Fibroblast of skin of back (primary cell): ENCODE measurements at regions not wholly inside any gene's neighbourhood (a gene's known extent, or its start where the extent isn't known, plus 50 kb on each side); places are given as distances from the start of the nearest gene placed in this dataset.
"Not testable (repeated sequence)": the region's sequence is repeated elsewhere in the genome, so short reads cannot be mapped to it uniquely, and the experiment has no call there.

Experiments used
- DNase-seq: peaks from one replicate; pipeline ENCODE4 v3.0.0-alpha.2; 2013

DNA sequence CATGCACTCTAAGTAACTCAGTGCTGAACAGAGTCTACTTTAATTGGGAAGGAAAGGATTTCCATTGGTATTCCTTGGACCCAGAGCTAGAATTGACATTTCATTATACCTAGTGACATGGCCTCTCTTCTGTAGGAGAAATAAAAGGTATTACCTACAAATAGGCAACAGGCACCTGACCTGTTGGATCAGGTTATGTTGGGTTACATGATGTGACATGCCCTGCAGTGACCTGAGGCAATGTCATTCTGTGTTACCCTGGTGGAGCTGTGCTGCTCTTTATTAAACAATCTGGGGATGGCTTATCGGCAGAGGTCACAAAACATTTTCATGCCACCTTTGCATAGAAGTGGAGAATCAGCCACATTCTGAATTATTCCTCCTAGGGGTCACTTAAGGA is 427.7 kb downstream of the MDFIC start:
- DNase-seq: no peak

DNA sequence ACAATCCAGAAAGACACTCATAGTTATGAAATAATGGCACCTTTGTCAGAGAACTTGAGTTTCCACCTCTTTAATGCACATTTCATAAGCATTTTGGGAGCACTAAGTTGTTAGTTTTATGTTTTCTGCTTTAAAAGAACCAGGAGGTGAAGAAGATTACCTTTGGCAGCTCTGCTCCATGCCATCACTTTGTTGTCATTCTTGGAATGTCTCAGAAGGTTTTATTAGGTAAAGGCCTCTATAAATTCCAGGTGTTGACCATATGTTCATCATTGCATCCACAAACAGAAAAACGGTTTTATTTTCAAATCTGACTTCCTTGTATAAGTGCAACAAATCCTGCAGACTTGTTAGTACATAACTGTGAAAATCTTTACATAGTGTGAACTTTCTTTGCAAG is 424.8 kb downstream of the MDFIC start:
- DNase-seq: no peak

DNA sequence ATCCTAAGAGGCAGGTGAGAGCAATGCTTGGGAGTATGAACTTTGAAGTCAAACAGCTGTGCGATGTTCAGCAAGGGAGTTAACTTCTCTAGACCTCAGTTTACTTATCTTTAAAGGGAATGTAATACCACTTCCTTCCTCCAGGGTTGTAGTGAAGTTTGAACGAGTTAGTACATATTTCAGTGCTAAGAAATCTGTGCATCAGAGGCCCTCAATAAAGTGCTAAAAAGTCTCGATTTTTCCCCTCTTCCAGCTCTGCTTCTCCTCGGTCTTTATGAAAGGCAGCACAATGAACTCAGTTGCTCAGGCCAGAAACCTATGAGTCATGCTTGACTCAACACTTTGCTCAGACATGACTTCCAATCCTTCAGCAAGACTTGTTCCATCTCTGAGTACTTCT is 418.9 kb downstream of the MDFIC start:
- peak; percentile 81 for DNase-seq

DNA sequence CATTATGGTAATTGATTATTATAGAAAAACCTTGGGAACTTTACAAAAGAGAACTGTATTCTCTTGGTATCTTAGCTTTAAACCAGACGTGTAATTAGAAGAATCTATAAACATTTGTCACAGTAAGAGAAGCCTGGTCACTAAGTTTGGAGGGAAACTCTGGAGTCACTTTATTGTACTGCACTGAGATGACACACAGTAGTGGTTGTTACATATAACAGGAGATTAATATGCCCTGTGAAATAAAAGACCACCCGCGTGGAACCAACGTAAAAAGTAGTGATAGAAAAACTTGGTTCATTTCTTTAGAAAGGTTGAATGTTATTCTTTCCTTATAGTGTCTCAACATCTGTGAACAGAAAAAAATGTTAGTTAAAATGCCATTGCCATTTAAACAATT is 416.1 kb downstream of the MDFIC start:
- DNase-seq: no peak

DNA sequence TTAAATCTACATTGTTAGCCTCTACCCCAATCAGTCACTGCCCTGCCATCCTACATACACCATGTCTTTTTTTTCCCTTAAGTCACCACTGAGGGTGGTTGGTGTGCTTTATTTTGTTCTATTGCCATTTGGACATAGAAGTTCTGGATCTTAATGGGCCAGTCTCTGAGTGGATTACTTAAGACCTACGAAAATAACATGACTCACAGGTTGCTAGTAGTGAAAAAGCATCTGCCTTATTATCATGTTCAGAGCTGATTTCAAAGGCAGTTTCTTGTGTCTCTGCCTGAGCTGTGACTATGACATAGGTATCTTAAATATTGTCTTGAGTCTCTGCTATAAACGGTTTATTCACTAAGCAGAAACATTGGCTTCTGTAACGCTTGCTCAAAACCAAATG is 410.8 kb downstream of the MDFIC start:
- no peak for DNase-seq

DNA sequence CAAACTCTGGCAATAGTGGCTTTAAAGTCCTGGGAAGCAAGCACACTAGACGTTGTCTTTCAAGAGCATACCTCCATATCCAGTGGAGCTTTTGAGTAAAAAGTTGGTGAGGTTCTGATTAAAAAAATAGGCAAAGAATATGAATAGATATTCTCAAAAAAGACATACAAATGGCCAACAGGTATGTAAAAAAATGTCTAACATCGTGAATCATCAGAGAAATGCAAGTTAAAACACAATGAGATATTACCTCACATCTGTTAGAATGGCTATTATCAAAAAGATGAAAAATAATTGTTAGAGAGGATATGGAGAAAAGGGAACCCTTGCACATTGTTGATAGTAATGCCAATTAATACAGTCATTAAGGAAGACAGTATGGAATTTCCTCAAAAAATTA is 407.1 kb downstream of the MDFIC start:
- no peak for DNase-seq

DNA sequence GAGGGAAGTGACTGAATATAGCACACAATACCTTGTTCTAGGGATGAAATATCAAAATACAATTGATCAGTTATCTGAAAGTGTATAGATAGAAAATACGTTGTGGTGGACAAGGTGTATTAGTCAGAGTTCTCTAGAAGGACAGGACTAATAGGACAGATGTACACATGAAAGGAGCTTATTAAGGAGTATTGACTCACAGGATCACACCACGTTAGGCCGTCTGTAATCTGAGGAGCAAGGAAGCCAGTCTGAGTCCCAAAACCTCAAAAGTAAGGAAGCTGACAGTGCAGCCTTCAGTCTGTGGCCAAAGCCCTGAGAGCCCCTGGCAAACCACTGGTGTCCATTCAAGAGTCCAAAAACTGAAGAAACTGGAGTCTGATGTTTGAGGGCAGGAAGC is 406.1 kb downstream of the MDFIC start:
- DNase-seq: no peak

DNA sequence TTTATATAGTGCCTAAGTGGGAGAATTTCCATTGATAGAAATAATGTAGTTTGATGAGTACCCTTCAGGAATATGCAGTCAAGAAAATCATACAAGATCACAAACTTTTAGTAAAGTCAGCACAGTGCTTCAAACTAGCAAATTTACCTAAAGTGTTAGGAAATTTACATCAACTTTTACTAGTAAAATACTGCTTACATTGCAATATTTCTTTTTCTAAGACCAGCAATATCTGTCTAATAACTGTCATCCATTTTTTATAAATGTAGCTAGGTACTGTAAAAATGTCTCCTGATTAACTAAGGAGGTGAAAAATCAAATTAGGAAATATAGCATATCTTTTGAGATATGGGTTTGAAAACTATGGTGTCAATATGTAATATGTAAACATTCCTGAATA is 405.4 kb downstream of the MDFIC start:
- no peak for DNase-seq

DNA sequence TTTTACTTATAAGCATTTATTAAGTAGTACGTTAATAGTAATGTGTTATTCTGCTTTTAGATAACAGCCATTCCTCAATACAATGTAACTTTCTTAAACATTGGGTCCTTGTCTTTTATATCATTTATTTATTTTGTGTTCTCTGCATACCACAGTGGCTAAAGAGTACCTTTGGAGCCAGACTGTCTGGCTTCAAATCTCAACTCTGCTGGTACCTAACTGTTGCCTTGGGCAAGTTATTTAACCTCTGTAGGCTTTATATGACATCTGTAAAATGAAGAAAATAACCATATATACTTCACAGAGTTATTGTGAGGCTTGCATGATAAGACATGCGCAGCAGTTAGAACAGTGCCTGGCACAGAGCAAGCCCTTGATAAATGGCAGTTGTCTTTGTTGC is 397.6 kb downstream of the MDFIC start:
- DNase-seq: no peak

DNA sequence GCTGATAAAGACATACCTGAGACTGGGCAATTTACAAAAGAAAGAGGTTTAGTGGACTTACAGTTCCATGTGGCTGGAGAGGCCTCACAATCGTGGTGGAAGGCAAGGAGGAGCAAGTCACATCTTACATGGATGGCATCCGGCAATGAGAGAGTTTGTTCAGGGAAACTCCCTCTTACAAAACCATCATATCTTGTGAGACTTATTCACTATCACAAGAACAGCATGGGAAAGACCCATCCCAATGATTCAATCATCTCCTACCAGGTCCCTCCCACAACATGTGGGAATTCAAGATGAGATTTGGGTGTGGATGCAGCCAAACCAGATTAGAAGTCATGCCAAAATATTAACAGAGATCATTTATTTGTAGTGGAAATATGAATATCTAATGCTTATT is 388.4 kb downstream of the MDFIC start:
- not testable (repeated sequence) for DNase-seq

DNA sequence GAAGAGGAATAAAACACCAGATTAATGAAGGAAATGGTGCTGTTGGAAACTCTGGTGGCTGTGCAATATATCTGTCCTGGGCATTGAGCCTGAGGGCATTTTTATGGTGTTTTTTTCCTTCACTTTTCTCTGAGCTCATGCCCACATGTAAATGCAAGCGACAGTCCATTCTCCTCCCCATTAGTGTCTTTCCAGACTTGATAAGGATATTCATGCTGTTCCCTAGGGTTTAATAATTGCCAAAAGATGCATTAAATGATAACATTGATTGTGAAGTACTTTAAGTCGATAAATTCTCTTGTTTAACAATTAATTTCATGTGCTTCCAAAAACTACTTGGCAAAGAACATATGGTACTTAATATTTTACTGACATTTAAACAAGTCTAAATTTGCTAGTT is 384.7 kb downstream of the MDFIC start:
- DNase-seq: no peak

DNA sequence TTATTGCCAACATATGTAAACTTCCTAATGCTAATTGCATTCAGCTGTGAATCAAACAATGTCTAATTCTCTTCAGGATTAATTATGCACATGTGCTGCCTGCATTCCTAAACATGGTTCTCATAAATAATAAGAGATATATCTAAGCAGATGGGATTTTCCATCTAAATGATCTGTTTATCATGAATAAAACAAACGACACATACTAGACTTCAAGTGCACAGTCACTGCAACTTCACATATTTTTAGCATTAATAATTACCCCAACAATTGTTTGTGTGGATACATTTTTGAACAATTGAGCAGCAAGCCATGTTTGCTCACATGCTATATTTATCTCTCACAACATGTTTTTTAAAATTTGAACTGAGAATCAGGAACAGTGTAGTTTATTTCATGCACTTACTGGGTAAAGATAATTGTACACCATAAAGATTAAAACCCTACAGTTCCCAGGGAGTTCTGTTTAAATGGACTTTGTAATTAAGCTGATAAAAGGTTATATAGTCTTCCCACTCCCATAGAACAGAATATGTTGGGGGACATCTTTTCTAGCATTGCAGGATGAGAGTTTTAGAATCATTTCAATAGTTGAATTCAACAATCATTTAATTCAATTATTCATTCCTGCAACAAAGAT is 378.5 kb downstream of the MDFIC start:
- peak; percentile 58 for DNase-seq

DNA sequence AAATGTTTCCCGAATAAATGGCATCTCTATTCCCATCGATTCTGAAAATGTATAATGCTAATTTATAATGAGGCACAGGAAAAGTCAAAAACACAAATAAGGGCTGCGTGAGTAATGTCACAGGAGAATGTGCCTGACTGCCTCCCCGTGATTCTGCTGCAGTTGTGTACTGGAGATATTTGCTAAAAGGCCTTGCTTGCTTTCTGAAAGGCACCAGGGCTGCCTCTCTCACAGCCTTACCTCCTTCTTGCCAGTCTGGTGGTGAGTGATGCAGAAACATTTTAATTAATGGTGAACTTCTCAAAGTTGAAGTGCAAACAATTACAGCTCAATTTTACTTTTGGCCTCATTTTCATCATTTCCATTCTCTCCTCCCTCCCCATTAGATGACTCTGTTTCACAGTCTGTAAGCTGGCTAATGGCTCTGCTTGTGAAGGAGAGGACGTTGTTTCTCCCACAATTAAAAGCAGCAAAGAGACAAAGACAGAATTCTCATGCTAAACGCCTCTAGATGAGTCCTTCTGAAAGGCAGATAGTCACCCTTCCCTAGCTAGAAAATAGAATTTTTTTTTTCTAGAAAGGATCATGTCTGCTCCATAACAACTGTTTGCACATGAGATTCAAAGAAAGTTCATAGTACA is 377.6 kb downstream of the MDFIC start:
- no peak for DNase-seq

DNA sequence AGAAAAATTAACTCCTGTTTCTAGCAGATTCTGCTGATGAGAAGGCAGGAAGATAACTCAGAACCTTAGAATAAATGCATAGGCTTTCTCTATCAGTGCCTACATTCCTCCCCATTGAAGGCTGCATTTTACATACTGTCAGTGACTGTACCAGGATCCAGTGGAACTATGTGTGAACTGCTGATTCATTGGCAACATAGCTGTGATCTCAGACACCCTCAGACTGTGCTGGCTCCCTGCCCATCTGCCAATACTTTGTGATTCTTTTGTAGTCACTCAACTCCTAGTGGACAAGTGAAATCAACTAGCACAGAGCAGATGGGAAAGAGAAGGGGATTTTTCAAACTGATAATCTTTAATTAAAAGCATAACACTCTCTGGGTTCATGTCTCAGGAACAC is 375.8 kb downstream of the MDFIC start:
- peak; percentile 96 for DNase-seq

DNA sequence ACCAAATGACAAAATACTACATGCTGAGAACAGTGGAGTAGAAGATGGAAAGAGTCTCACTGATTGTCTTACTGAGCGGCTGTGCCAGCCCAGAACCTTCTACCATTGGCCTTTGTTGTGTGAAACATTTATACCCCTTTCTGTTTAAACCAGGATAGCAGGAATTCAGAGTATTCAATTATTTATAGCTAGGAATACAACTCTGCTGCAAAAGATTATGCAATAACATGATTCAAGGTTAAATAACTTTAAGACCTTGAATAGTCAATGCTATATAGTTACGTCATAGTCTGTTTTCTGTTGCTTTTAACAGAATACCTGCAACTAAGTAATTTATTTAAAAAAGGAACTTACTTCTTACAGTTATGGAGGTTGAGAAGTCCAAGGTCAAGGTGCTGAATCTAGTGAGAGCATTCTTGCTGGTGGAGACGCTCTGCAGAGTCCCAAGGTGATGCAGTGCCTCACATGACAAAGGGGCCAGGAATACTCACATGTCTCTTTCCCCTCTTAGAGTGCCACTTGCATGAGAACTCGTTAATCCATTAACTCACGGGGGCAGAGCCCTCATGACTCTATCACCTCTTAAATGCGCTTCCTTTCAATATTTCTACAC is 371.8 kb downstream of the MDFIC start:
- peak; percentile 12 for DNase-seq

DNA sequence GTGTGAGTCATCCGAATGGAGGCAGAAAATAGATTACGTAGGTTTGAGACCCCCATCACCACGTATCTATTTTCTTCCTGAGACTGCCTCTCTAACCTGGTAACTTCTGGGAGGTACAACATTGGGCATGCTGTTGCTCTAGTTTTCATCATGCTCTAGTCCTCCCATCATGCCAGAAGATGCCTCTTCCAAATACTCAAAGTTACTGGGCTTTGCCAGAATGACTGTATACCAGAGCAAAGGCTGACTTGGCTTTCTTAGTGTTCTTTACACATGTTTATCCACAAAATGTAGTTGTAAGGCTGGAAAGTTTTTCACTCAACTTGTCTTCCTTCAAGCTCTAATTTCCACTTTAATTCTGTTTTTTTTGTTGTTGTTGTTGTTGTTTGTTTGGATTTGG is 370.5 kb downstream of the MDFIC start:
- DNase-seq: no peak

DNA sequence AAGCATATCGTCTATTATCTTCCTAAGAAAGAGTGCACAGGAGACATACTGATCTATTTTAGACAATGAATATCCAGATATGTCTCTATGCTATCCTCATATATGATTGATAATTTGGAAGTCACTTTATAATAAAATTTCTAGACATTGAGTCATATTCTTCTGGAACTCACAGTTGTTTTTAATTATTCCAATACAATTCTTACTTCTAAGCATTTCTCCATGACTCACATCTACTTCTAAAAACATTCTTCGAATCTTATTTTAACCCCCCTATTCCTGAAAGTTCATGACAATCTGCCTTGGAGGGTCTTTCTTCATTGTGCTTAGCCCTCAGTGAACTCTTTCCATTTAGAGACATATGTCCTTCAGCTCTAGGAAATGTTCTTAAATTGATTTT is 368.1 kb downstream of the MDFIC start:
- peak; percentile 86 for DNase-seq

DNA sequence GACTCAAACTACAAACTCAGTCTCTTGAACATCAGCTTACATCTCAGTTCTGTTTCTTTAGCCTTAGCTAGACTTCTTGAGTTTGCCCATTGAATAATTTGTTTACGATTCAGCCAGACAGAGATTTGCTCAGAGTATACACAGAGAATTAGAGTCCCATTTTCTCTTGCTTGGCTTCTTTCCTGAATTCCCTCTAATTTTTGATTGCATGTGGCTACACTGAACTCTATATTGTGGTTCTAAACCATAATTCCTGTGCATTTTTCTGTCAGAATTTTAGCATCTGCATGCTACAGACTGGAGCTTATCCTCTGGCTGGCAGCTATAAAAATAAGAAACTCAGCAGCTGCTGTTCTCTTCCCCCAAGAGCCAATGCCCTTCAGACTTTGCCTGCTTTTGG is 354.9 kb downstream of the MDFIC start:
- DNase-seq: no peak

DNA sequence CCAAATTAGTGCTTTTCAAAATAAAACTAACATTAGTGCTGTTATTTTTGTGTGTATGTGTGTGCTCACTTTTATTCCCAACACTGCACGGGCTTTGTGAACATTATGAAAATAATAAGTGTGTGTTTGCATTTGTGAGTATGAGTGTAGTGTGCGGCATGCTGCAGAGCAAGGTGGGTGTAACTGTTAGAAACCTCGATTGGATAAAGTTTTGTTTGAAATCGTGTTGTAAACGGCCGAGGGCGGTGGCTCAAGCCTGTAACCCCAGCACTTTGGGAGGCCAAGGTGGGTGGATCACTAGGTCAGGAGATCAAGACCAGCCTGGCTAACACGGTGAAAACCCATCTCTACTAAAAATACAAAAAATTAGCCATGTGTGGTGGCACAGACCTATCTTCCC is 352.0 kb downstream of the MDFIC start:
- not testable (repeated sequence) for DNase-seq

DNA sequence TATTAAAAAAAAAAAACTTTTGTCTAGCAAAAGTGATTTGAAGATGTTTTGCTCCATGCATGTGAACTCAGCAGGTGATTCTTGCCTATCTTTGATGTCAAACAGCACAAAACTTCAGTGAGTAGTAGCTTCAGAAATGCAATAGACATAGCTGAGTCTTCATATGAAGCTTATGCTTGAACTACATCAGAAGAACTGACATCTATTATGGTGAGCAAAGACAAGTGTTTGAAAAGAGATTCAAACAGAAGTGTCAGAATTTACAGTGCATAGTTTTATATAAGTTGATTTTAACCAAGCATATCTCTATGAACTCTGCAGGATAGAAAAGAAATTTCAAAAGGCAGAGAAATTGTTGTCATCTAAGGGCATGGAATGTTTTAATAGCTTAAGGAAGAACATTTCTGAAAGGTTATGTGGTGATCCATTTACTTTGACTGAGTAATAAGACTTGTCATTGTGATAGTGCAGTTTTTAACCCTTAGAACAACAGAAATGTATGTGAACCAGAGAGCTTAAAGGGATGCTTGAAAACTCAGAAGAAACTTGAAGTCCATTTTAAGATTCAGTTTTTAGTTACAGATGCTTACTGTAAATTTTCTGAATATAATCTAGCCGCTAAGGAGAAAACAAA is 351.4 kb downstream of the MDFIC start:
- DNase-seq: peak; percentile 71

DNA sequence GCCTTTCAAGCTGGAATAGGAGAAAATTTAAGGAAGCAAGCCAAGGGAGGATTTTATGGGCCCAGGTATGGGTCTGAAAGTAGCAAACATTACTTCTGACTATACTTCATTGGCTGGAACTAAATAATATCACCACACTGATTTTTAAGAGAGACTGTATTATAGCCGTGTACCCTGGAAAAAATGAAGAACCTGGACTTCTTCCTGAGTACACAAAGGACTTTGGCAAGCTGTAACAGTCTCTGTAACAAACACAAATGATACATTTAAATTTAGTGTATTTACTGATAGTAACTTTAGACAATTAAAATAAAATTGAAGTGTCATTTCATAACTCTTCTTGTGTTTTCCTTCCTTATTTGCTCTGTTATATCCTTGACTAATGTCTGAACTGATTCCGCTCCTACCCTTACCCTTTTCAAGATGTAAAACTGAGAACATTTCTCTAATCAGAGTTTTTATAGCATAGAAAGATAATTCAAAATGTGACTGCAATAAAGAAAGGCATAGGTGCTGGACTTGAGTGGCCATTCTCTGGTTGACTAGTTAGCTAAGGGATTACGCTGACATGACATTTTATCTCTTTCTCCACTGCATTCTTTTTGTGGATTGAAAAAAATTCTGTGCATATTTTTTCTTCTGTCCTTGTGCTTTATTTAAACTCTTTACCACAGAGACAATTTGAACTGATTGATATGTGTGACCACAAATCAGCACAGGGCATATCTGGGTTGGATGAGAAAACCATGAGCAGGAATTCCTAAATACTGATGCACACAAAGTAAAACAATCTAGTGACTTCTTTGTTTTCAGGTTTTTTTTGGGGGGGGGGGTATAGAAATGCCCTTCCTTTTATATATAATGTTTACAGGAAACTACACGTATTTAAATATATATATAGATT is 349.7 kb downstream of the MDFIC start:
- peak; percentile 93 for DNase-seq

DNA sequence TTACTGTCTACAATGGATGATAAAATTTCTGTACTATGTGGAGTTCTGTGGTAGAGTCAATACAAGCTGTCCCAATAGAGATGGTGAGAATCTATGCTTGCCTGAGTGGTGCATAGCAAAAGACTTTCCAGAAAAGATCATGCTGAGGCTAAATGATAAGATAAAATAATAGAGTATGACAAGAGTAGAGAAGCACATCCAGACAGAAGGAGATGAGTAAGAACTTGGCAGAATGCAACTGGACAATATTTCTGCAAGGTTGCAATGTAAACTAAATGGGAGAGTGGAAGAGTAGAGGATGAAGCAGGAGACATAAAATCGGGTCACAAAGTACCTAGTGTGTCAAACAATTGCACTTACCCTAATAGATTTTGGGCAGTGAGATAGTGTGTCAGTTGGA is 347.6 kb downstream of the MDFIC start:
- peak; percentile 20 for DNase-seq

DNA sequence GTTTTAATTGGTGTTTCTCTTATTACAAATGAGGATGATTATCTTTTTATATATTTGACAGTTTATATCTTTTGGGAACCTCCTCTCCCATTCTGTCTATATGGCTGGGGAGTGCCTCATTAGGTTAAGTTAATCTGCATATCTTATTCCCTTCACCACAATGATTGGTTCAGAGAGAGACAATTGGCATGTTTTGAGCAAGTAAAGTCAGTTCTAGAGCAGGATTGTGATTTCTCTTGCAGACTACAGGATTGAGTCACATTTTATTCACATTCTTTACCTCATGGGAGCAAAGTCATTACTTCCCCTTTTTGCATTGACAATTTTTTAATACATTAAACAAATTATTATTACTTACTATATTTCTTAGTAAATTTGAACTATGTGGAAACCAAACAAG is 345.6 kb downstream of the MDFIC start:
- no peak for DNase-seq
